ENCODE measurements at regions not wholly inside any gene's neighbourhood (a gene's known extent, or its start where the extent isn't known, plus 50 kb on each side); places are given as distances from the start of the nearest gene placed in this dataset.
"Not testable (repeated sequence)": the region's sequence is repeated elsewhere in the genome, so short reads cannot be mapped to it uniquely, and the experiment has no call there.

GRCh38 chr18:77344786-77345500 is 95.3 kb downstream of the GALR1 start:
- H3K9me3 ChIP-seq (ENCODE audit: control insufficient read depth in 2 of 2, insufficient read depth in 1 of 2, low read length in 1 of 2): no peaks in the 10 kb centered on the region
- H3K27me3 ChIP-seq (ENCODE audit: control insufficient read depth in 2 of 2, insufficient read depth in 1 of 2, low read length in 1 of 2): no peaks in the 10 kb centered on the region
- DNase-seq (ENCODE audit: low read depth in 6 of 9, low spot score in 9 of 9): no peak
- no peaks in the 10 kb centered on the region for H3K4me1 ChIP-seq (ENCODE audit: control insufficient read depth in 2 of 2, insufficient read depth in 2 of 2, low read length in 2 of 2)
- H3K27ac ChIP-seq (ENCODE audit: low read depth in 1 of 2, low read length in 1 of 2): no peak overlapping the region
- 91% methylated on average over 11 of the region's 11 CpGs for WGBS
- no peaks in the 10 kb centered on the region for H3K36me3 ChIP-seq (ENCODE audit: control insufficient read depth in 2 of 2, insufficient read depth in 2 of 2, low read length in 1 of 2)
- H3K4me3 ChIP-seq (ENCODE audit: low read length in 2 of 2): no peak overlapping the region

- no peak for DNase-seq (ENCODE audit: low read depth in 6 of 9, low spot score in 9 of 9)
- no peaks in the 10 kb centered on the region for H3K36me3 ChIP-seq (ENCODE audit: control insufficient read depth in 2 of 2, insufficient read depth in 2 of 2, low read length in 1 of 2)
- no peaks in the 10 kb centered on the region for H3K27me3 ChIP-seq (ENCODE audit: control insufficient read depth in 2 of 2, insufficient read depth in 1 of 2, low read length in 1 of 2)
- H3K4me1 ChIP-seq (ENCODE audit: control insufficient read depth in 2 of 2, insufficient read depth in 2 of 2, low read length in 2 of 2): no peaks in the 10 kb centered on the region
- 96% methylated on average over 2 of the region's 2 CpGs for WGBS
- no peaks in the 10 kb centered on the region for H3K9me3 ChIP-seq (ENCODE audit: control insufficient read depth in 2 of 2, insufficient read depth in 1 of 2, low read length in 1 of 2)
- H3K27ac ChIP-seq (ENCODE audit: low read depth in 1 of 2, low read length in 1 of 2): no peak overlapping the region
- H3K4me3 ChIP-seq (ENCODE audit: low read length in 2 of 2): no peak overlapping the region
Measured at GRCh38 chr18:77346208-77346810, 96.7 kb downstream of the GALR1 start.

- H3K27ac ChIP-seq (ENCODE audit: low read depth in 1 of 2, low read length in 1 of 2); DNase-seq (ENCODE audit: low read depth in 6 of 9, low spot score in 9 of 9); H3K9me3 ChIP-seq (ENCODE audit: control insufficient read depth in 2 of 2, insufficient read depth in 1 of 2, low read length in 1 of 2); H3K4me3 ChIP-seq (ENCODE audit: low read length in 2 of 2); H3K4me1 ChIP-seq (ENCODE audit: control insufficient read depth in 2 of 2, insufficient read depth in 2 of 2, low read length in 2 of 2); H3K36me3 ChIP-seq (ENCODE audit: control insufficient read depth in 2 of 2, insufficient read depth in 2 of 2, low read length in 1 of 2); H3K27me3 ChIP-seq (ENCODE audit: control insufficient read depth in 2 of 2, insufficient read depth in 1 of 2, low read length in 1 of 2): not testable (repeated sequence)
- WGBS: 79% methylated on average over 3 of the region's 3 CpGs
Measured at GRCh38 chr18:77353349-77353748, 103.7 kb downstream of the GALR1 start.

- DNase-seq (ENCODE audit: low read depth in 6 of 9, low spot score in 9 of 9): no peak
- Histone ChIP-seq H3K36me3 (ENCODE audit: control insufficient read depth in 2 of 2, insufficient read depth in 2 of 2, low read length in 1 of 2) (no peaks in the 10 kb centered on the region), H3K27me3 (ENCODE audit: control insufficient read depth in 2 of 2, insufficient read depth in 1 of 2, low read length in 1 of 2) (no peaks in the 10 kb centered on the region), H3K4me3 (ENCODE audit: low read length in 2 of 2) (no peak overlapping the region), H3K27ac (ENCODE audit: low read depth in 1 of 2, low read length in 1 of 2) (no peak overlapping the region), H3K9me3 (ENCODE audit: control insufficient read depth in 2 of 2, insufficient read depth in 1 of 2, low read length in 1 of 2) (no peaks in the 10 kb centered on the region), H3K4me1 (ENCODE audit: control insufficient read depth in 2 of 2, insufficient read depth in 2 of 2, low read length in 2 of 2) (no peaks in the 10 kb centered on the region)
- WGBS: 92% methylated on average over 4 of the region's 4 CpGs
Measured at GRCh38 chr18:77359561-77360314, 110.1 kb downstream of the GALR1 start.

GRCh38 chr18:77360315-77361190 is 110.9 kb downstream of the GALR1 start:
- H3K27me3 ChIP-seq (ENCODE audit: control insufficient read depth in 2 of 2, insufficient read depth in 1 of 2, low read length in 1 of 2): no peaks in the 10 kb centered on the region
- no peak overlapping the region for H3K27ac ChIP-seq (ENCODE audit: low read depth in 1 of 2, low read length in 1 of 2)
- H3K4me1 ChIP-seq (ENCODE audit: control insufficient read depth in 2 of 2, insufficient read depth in 2 of 2, low read length in 2 of 2): no peaks in the 10 kb centered on the region
- no peak overlapping the region for H3K4me3 ChIP-seq (ENCODE audit: low read length in 2 of 2)
- H3K9me3 ChIP-seq (ENCODE audit: control insufficient read depth in 2 of 2, insufficient read depth in 1 of 2, low read length in 1 of 2): no peaks in the 10 kb centered on the region
- H3K36me3 ChIP-seq (ENCODE audit: control insufficient read depth in 2 of 2, insufficient read depth in 2 of 2, low read length in 1 of 2): no peaks in the 10 kb centered on the region
- WGBS: 76% methylated on average over 3 of the region's 3 CpGs
- no peak for DNase-seq (ENCODE audit: low read depth in 6 of 9, low spot score in 9 of 9)

GRCh38 chr18:77361382-77361781 is 111.7 kb downstream of the GALR1 start:
- WGBS: 76% methylated on average over 1 of the region's 1 CpG
- H3K27ac ChIP-seq (ENCODE audit: low read depth in 1 of 2, low read length in 1 of 2): no peak overlapping the region
- no peaks in the 10 kb centered on the region for H3K36me3 ChIP-seq (ENCODE audit: control insufficient read depth in 2 of 2, insufficient read depth in 2 of 2, low read length in 1 of 2)
- no peaks in the 10 kb centered on the region for H3K4me1 ChIP-seq (ENCODE audit: control insufficient read depth in 2 of 2, insufficient read depth in 2 of 2, low read length in 2 of 2)
- no peak overlapping the region for H3K4me3 ChIP-seq (ENCODE audit: low read length in 2 of 2)
- no peaks in the 10 kb centered on the region for H3K9me3 ChIP-seq (ENCODE audit: control insufficient read depth in 2 of 2, insufficient read depth in 1 of 2, low read length in 1 of 2)
- DNase-seq (ENCODE audit: low read depth in 6 of 9, low spot score in 9 of 9): no peak
- H3K27me3 ChIP-seq (ENCODE audit: control insufficient read depth in 2 of 2, insufficient read depth in 1 of 2, low read length in 1 of 2): peaks cover 0 to 2% of the 10 kb centered on the region in 2 donors

- Histone ChIP-seq H3K4me1 (ENCODE audit: control insufficient read depth in 2 of 2, insufficient read depth in 2 of 2, low read length in 2 of 2) (no peaks in the 10 kb centered on the region), H3K9me3 (ENCODE audit: control insufficient read depth in 2 of 2, insufficient read depth in 1 of 2, low read length in 1 of 2) (peaks cover 0 to 4% of the 10 kb centered on the region in 2 donors), H3K4me3 (ENCODE audit: low read length in 2 of 2) (no peak overlapping the region), H3K27ac (ENCODE audit: low read depth in 1 of 2, low read length in 1 of 2) (no peak overlapping the region), H3K36me3 (ENCODE audit: control insufficient read depth in 2 of 2, insufficient read depth in 2 of 2, low read length in 1 of 2) (no peaks in the 10 kb centered on the region), H3K27me3 (ENCODE audit: control insufficient read depth in 2 of 2, insufficient read depth in 1 of 2, low read length in 1 of 2) (peaks cover 0 to 6% of the 10 kb centered on the region in 2 donors)
- WGBS: 75% methylated on average over 2 of the region's 2 CpGs
- no peak for DNase-seq (ENCODE audit: low read depth in 6 of 9, low spot score in 9 of 9)
Measured at GRCh38 chr18:77365667-77366066, 116.0 kb downstream of the GALR1 start.

- Histone ChIP-seq H3K27me3 (ENCODE audit: control insufficient read depth in 2 of 2, insufficient read depth in 1 of 2, low read length in 1 of 2) (peaks cover 0 to 6% of the 10 kb centered on the region in 2 donors), H3K36me3 (ENCODE audit: control insufficient read depth in 2 of 2, insufficient read depth in 2 of 2, low read length in 1 of 2) (no peaks in the 10 kb centered on the region), H3K27ac (ENCODE audit: low read depth in 1 of 2, low read length in 1 of 2) (no peak overlapping the region), H3K9me3 (ENCODE audit: control insufficient read depth in 2 of 2, insufficient read depth in 1 of 2, low read length in 1 of 2) (peaks cover 0 to 4% of the 10 kb centered on the region in 2 donors), H3K4me3 (ENCODE audit: low read length in 2 of 2) (no peak overlapping the region), H3K4me1 (ENCODE audit: control insufficient read depth in 2 of 2, insufficient read depth in 2 of 2, low read length in 2 of 2) (no peaks in the 10 kb centered on the region)
- WGBS: 87% methylated on average over 11 of the region's 11 CpGs
- no peak for DNase-seq (ENCODE audit: low read depth in 6 of 9, low spot score in 9 of 9)
Measured at GRCh38 chr18:77366067-77366719, 116.5 kb downstream of the GALR1 start.

Measured in thymus (tissue), 11 donors.